GM19372 (cell line): ENCODE measurements at regions not wholly inside any gene's neighbourhood (a gene's known extent, or its start where the extent isn't known, plus 50 kb on each side); places are given as distances from the start of the nearest gene placed in this dataset.

Experiments
- ATAC-seq: cut with Tn5 transposase; IDR thresholded peaks from one replicate; pipeline ENCODE4 v1.9.1; 2021; ENCODE audit warnings: mild to moderate bottlenecking, low read depth, moderate library complexity; ENCODE audit not compliant: unreplicated experiment

GRCh38 chr6:113489952-113490746 lies 367.0 kb upstream of the MARCKS start:
- ATAC-seq: no peak

GRCh38 chr6:113491376-113491775 lies 365.8 kb upstream of the MARCKS start:
- ATAC-seq: no peak

DNA sequence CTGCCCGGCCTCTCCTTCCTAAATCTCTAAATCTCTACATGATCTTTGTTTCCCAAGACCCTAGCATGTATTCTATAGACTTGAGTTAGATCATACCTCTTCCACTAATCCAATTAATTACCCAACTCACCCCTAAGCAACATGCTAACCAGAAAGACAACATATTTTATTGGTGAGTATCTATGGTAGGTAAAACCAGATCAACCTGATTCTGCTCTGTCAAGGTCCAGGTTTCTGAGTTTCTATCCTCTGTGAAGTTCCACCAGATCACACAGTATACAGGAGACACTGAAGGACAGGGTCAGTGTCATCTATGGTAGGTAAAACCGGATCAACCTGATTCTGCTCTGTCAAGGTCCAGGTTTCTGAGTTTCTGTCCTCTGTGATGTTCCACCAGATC lies 363.2 kb upstream of the MARCKS start:
- no peak for ATAC-seq

- no peak for ATAC-seq
Measured at GRCh38 chr6:113495521-113495920, 361.6 kb upstream of the MARCKS start.

GRCh38 chr6:113496166-113496565 lies 361.0 kb upstream of the MARCKS start:
- no peak for ATAC-seq

GRCh38 chr6:113500221-113500620 lies 356.9 kb upstream of the MARCKS start:
- ATAC-seq: no peak

DNA sequence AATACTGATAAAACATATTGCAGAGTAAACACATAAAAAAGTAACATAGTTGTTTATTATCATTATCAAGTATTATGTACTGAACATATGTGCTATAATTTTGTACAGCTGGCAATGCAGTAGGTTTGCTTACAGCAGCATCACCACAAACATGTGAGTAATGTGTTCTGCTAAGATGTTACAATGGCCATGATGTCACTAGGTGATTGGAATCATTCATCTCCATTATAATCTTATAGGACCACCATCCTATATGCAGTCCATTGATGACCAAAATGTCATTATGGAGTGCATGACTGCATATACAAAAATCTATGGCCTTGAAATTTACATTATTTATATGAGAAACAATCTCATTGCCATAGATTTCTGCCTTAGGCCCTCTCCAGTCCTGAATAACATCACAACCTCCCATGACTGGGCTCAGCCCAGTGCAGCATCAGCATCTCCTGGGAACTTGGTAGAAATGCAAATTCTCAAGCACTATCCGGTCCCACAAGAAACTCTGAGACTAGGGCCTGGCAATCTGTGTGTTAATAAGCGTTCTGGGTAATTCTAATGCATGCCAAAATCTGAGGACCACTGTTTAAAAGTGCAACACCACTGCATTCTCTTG lies 352.0 kb upstream of the MARCKS start:
- no peak for ATAC-seq

GRCh38 chr6:113508249-113508648 lies 348.9 kb upstream of the MARCKS start:
- no peak for ATAC-seq

- no peak for ATAC-seq
Measured at GRCh38 chr6:113511100-113511499, 346.0 kb upstream of the MARCKS start.

GRCh38 chr6:113512576-113512975 lies 344.6 kb upstream of the MARCKS start:
- no peak for ATAC-seq

DNA sequence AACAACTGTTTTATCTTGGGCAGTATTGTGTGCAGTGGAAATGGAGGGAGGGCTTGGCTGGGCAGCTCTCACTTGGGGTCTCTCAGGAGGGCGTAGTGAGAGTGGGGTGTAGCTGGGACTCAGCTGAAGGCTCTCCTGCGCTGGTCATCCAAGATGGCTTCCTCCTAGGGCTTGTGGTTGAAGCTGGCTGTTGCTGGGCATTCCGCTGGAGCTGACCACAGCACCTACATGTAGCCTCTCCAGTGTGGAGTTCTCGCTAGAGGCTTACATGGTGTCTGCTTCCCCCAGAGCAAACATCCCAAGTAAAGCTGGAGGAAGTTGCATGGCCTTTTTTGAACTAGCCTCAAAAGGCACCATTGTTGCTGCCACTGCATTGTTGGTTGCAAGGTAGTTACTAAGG lies 344.1 kb upstream of the MARCKS start:
- no peak for ATAC-seq

DNA sequence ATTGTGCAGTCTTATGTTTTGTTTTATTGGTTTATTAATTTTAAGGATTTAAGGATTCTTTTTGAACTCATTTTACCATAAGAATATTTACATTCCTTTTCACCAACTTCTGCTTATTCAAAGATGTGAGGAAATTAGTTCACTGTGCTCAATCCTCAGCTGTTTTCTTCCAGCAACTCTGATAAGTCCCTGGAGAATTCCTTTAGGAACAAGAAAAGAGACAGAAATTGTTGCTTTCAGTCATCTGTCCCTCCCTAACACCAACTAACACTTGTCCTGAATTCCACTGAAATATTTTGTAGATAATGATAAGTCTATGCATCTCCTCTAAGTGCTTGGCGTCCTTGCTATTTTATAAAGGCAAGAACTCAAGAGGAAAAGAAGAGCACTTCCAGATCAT lies 334.8 kb upstream of the MARCKS start:
- ATAC-seq: no peak

GRCh38 chr6:113524826-113525225 lies 332.3 kb upstream of the MARCKS start:
- no peak for ATAC-seq

- ATAC-seq: no peak
Measured at GRCh38 chr6:113526553-113526952, 330.6 kb upstream of the MARCKS start.

- ATAC-seq: no peak
Measured at GRCh38 chr6:113526995-113527394, 330.1 kb upstream of the MARCKS start.

GRCh38 chr6:113528111-113528510 lies 329.0 kb upstream of the MARCKS start:
- no peak for ATAC-seq

DNA sequence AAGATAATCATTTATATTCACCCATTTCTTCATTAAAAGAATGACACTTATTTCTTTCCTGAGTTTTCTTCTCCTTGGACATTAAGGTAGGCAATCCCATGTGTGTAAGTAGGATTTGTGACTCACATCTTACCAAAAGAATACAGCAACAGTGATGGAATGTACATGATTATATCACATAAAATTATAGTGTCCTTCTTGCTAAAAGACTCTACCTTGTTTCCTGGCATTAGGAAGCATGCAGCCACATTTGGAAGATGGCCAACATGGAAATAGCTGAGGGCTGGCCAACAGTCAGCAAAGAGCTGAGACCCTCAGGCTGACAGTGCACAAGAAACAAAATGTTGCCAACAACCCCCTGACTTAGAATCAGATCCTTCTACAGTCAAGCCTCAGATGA lies 327.9 kb upstream of the MARCKS start:
- no peak for ATAC-seq

DNA sequence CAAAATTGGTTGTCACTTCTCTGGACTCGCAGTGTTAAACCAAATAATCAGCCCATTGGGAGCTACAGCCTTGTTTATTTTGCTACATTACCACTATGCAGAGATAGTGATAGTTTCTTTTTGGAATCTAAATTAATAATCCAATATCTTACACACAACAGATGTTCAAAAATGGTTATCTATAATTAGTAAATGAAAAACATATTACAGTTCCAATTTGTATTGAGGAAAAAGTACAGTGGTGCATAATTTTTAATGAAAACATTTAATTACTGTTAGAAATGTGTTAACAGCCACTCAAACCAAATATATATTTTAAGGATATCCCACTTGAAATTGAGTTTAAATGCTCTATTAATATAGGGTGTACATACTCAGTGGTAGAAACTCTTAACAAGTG lies 327.3 kb upstream of the MARCKS start:
- ATAC-seq: no peak

- no peak for ATAC-seq
Measured at GRCh38 chr6:113530769-113531168, 326.4 kb upstream of the MARCKS start.

- ATAC-seq: no peak
Measured at GRCh38 chr6:113539202-113539601, 317.9 kb upstream of the MARCKS start.

DNA sequence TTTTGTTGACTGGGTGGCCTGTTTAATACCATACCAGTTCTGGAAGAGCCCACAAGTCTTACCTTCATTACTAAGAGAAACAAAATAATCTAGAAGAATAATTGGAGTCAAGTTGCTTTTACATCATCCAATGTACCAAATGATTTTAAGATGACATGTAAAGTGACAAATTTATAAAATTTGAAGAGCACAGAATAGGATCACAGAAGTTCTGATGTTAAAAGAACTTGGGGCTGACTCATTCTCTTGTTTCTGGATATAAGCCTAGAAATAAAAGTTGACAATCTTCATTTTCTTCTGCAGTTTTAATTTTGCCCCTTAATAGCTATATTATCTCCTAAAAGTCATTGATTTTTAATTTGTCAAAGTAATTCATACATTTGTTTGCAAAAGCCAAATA lies 317.5 kb upstream of the MARCKS start:
- ATAC-seq: no peak

- ATAC-seq: no peak
Measured at GRCh38 chr6:113540466-113540865, 316.7 kb upstream of the MARCKS start.
